ENCODE measurements at regions not wholly inside any gene's neighbourhood (a gene's known extent, or its start where the extent isn't known, plus 50 kb on each side); places are given as distances from the start of the nearest gene placed in this dataset.

GRCh38 chr7:68038621-68039314, 1042.1 kb downstream of the TYW1 start:
- Histone ChIP-seq H3K9me3 (ENCODE audit: control insufficient read depth, insufficient read depth, low read length) (peaks cover 3% of the 10 kb centered on the region), H3K36me3 (ENCODE audit: control insufficient read depth, insufficient read depth, low read length) (no peaks in the 10 kb centered on the region), H3K4me1 (ENCODE audit: control insufficient read depth, insufficient read depth, low read length) (no peaks in the 10 kb centered on the region), H3K27me3 (ENCODE audit: control insufficient read depth, insufficient read depth, low read length) (no peaks in the 10 kb centered on the region), H3K4me3 (ENCODE audit: low read length) (no peak overlapping the region), H3K27ac (ENCODE audit: low read length) (no peak overlapping the region)
- no peak for DNase-seq (ENCODE audit: low read depth, low spot score)
- WGBS (ENCODE audit: insufficient coverage, insufficient read length) = no CpG with 5 or more reads among the region's 4 CpGs

GRCh38 chr7:68041554-68041953, 1044.9 kb downstream of the TYW1 start:
- no CpG with 5 or more reads among the region's 6 CpGs for WGBS (ENCODE audit: insufficient coverage, insufficient read length)
- Histone ChIP-seq H3K27ac (ENCODE audit: low read length) (no peak overlapping the region), H3K9me3 (ENCODE audit: control insufficient read depth, insufficient read depth, low read length) (peaks cover 3% of the 10 kb centered on the region), H3K4me3 (ENCODE audit: low read length) (no peak overlapping the region), H3K27me3 (ENCODE audit: control insufficient read depth, insufficient read depth, low read length) (no peaks in the 10 kb centered on the region), H3K36me3 (ENCODE audit: control insufficient read depth, insufficient read depth, low read length) (no peaks in the 10 kb centered on the region), H3K4me1 (ENCODE audit: control insufficient read depth, insufficient read depth, low read length) (no peaks in the 10 kb centered on the region)
- no peak for DNase-seq (ENCODE audit: low read depth, low spot score)

GRCh38 chr7:68043546-68043945, 1046.9 kb downstream of the TYW1 start:
- no peak for DNase-seq (ENCODE audit: low read depth, low spot score)
- Histone ChIP-seq H3K4me1 (ENCODE audit: control insufficient read depth, insufficient read depth, low read length) (no peaks in the 10 kb centered on the region), H3K9me3 (ENCODE audit: control insufficient read depth, insufficient read depth, low read length) (peaks cover 3% of the 10 kb centered on the region), H3K27ac (ENCODE audit: low read length) (no peak overlapping the region), H3K27me3 (ENCODE audit: control insufficient read depth, insufficient read depth, low read length) (no peaks in the 10 kb centered on the region), H3K4me3 (ENCODE audit: low read length) (no peak overlapping the region), H3K36me3 (ENCODE audit: control insufficient read depth, insufficient read depth, low read length) (no peaks in the 10 kb centered on the region)
- WGBS (ENCODE audit: insufficient coverage, insufficient read length) = no CpG with 5 or more reads among the region's 4 CpGs

- no CpG with 5 or more reads among the region's 9 CpGs for WGBS (ENCODE audit: insufficient coverage, insufficient read length)
- Histone ChIP-seq H3K4me3 (ENCODE audit: low read length) (no peak overlapping the region), H3K4me1 (ENCODE audit: control insufficient read depth, insufficient read depth, low read length) (no peaks in the 10 kb centered on the region), H3K9me3 (ENCODE audit: control insufficient read depth, insufficient read depth, low read length) (peaks cover 3% of the 10 kb centered on the region), H3K36me3 (ENCODE audit: control insufficient read depth, insufficient read depth, low read length) (no peaks in the 10 kb centered on the region), H3K27ac (ENCODE audit: low read length) (no peak overlapping the region), H3K27me3 (ENCODE audit: control insufficient read depth, insufficient read depth, low read length) (no peaks in the 10 kb centered on the region)
- DNase-seq (ENCODE audit: low read depth, low spot score) = no peak
Measured at GRCh38 chr7:68050627-68051026, 1054.0 kb downstream of the TYW1 start.

GRCh38 chr7:68058014-68058413, 1061.4 kb downstream of the TYW1 start:
- no peak for DNase-seq (ENCODE audit: low read depth, low spot score)
- peaks cover 5% of the 10 kb centered on the region for H3K9me3 ChIP-seq (ENCODE audit: control insufficient read depth, insufficient read depth, low read length)
- no peaks in the 10 kb centered on the region for H3K27me3 ChIP-seq (ENCODE audit: control insufficient read depth, insufficient read depth, low read length)
- H3K4me3 ChIP-seq (ENCODE audit: low read length) = no peak overlapping the region
- WGBS (ENCODE audit: insufficient coverage, insufficient read length) = no CpG with 5 or more reads among the region's 2 CpGs
- H3K36me3 ChIP-seq (ENCODE audit: control insufficient read depth, insufficient read depth, low read length) = no peaks in the 10 kb centered on the region
- no peak overlapping the region for H3K27ac ChIP-seq (ENCODE audit: low read length)
- H3K4me1 ChIP-seq (ENCODE audit: control insufficient read depth, insufficient read depth, low read length) = no peaks in the 10 kb centered on the region

GRCh38 chr7:68063171-68063570, 1066.5 kb downstream of the TYW1 start:
- no peak overlapping the region for H3K27ac ChIP-seq (ENCODE audit: low read length)
- H3K4me3 ChIP-seq (ENCODE audit: low read length) = no peak overlapping the region
- DNase-seq (ENCODE audit: low read depth, low spot score) = no peak
- no peaks in the 10 kb centered on the region for H3K4me1 ChIP-seq (ENCODE audit: control insufficient read depth, insufficient read depth, low read length)
- WGBS (ENCODE audit: insufficient coverage, insufficient read length) = no CpG with 5 or more reads among the region's 6 CpGs
- H3K36me3 ChIP-seq (ENCODE audit: control insufficient read depth, insufficient read depth, low read length) = no peaks in the 10 kb centered on the region
- peaks cover 8% of the 10 kb centered on the region for H3K9me3 ChIP-seq (ENCODE audit: control insufficient read depth, insufficient read depth, low read length)
- no peaks in the 10 kb centered on the region for H3K27me3 ChIP-seq (ENCODE audit: control insufficient read depth, insufficient read depth, low read length)

- Histone ChIP-seq H3K4me3 (ENCODE audit: low read length) (no peak overlapping the region), H3K27ac (ENCODE audit: low read length) (no peak overlapping the region), H3K36me3 (ENCODE audit: control insufficient read depth, insufficient read depth, low read length) (no peaks in the 10 kb centered on the region), H3K9me3 (ENCODE audit: control insufficient read depth, insufficient read depth, low read length) (peaks cover 6% of the 10 kb centered on the region), H3K4me1 (ENCODE audit: control insufficient read depth, insufficient read depth, low read length) (no peaks in the 10 kb centered on the region), H3K27me3 (ENCODE audit: control insufficient read depth, insufficient read depth, low read length) (no peaks in the 10 kb centered on the region)
- DNase-seq (ENCODE audit: low read depth, low spot score) = no peak
- WGBS (ENCODE audit: insufficient coverage, insufficient read length) = no CpG with 5 or more reads among the region's 4 CpGs
Measured at GRCh38 chr7:68065581-68065980, 1068.9 kb downstream of the TYW1 start.

GRCh38 chr7:68067845-68068244, 1071.2 kb downstream of the TYW1 start:
- H3K27me3 ChIP-seq (ENCODE audit: control insufficient read depth, insufficient read depth, low read length) = no peaks in the 10 kb centered on the region
- no peaks in the 10 kb centered on the region for H3K4me1 ChIP-seq (ENCODE audit: control insufficient read depth, insufficient read depth, low read length)
- no CpG with 5 or more reads among the region's 4 CpGs for WGBS (ENCODE audit: insufficient coverage, insufficient read length)
- no peak overlapping the region for H3K27ac ChIP-seq (ENCODE audit: low read length)
- peaks cover 9% of the 10 kb centered on the region for H3K9me3 ChIP-seq (ENCODE audit: control insufficient read depth, insufficient read depth, low read length)
- H3K36me3 ChIP-seq (ENCODE audit: control insufficient read depth, insufficient read depth, low read length) = no peaks in the 10 kb centered on the region
- no peak for DNase-seq (ENCODE audit: low read depth, low spot score)
- H3K4me3 ChIP-seq (ENCODE audit: low read length) = no peak overlapping the region

GRCh38 chr7:68070992-68071391, 1074.4 kb downstream of the TYW1 start:
- no peaks in the 10 kb centered on the region for H3K4me1 ChIP-seq (ENCODE audit: control insufficient read depth, insufficient read depth, low read length)
- DNase-seq (ENCODE audit: low read depth, low spot score) = no peak
- no CpG with 5 or more reads among the region's 5 CpGs for WGBS (ENCODE audit: insufficient coverage, insufficient read length)
- H3K36me3 ChIP-seq (ENCODE audit: control insufficient read depth, insufficient read depth, low read length) = no peaks in the 10 kb centered on the region
- no peak overlapping the region for H3K27ac ChIP-seq (ENCODE audit: low read length)
- H3K4me3 ChIP-seq (ENCODE audit: low read length) = no peak overlapping the region
- H3K27me3 ChIP-seq (ENCODE audit: control insufficient read depth, insufficient read depth, low read length) = no peaks in the 10 kb centered on the region
- H3K9me3 ChIP-seq (ENCODE audit: control insufficient read depth, insufficient read depth, low read length) = peaks cover 11% of the 10 kb centered on the region

- H3K4me3 ChIP-seq (ENCODE audit: low read length) = no peak overlapping the region
- no peaks in the 10 kb centered on the region for H3K27me3 ChIP-seq (ENCODE audit: control insufficient read depth, insufficient read depth, low read length)
- no CpG with 5 or more reads among the region's 5 CpGs for WGBS (ENCODE audit: insufficient coverage, insufficient read length)
- no peaks in the 10 kb centered on the region for H3K36me3 ChIP-seq (ENCODE audit: control insufficient read depth, insufficient read depth, low read length)
- no peak for DNase-seq (ENCODE audit: low read depth, low spot score)
- H3K4me1 ChIP-seq (ENCODE audit: control insufficient read depth, insufficient read depth, low read length) = no peaks in the 10 kb centered on the region
- H3K9me3 ChIP-seq (ENCODE audit: control insufficient read depth, insufficient read depth, low read length) = peaks cover 10% of the 10 kb centered on the region
- no peak overlapping the region for H3K27ac ChIP-seq (ENCODE audit: low read length)
Measured at GRCh38 chr7:68073701-68074100, 1077.1 kb downstream of the TYW1 start.

- H3K4me1 ChIP-seq (ENCODE audit: control insufficient read depth, insufficient read depth, low read length) = no peaks in the 10 kb centered on the region
- no peak overlapping the region for H3K4me3 ChIP-seq (ENCODE audit: low read length)
- no peak overlapping the region for H3K27ac ChIP-seq (ENCODE audit: low read length)
- H3K27me3 ChIP-seq (ENCODE audit: control insufficient read depth, insufficient read depth, low read length) = no peaks in the 10 kb centered on the region
- no CpG with 5 or more reads among the region's 3 CpGs for whole genome bisulfite sequencing (ENCODE audit: insufficient coverage, insufficient read length)
- peaks cover 14% of the 10 kb centered on the region for H3K9me3 ChIP-seq (ENCODE audit: control insufficient read depth, insufficient read depth, low read length)
- no peaks in the 10 kb centered on the region for H3K36me3 ChIP-seq (ENCODE audit: control insufficient read depth, insufficient read depth, low read length)
- DNase-seq (ENCODE audit: low read depth, low spot score) = no peak
Measured at GRCh38 chr7:68074242-68074641, 1077.6 kb downstream of the TYW1 start.

Measured in iPS DF 6.9 (cell line).